ENCODE measurements at regions not wholly inside any gene's neighbourhood (a gene's known extent, or its start where the extent isn't known, plus 50 kb on each side); places are given as distances from the start of the nearest gene placed in this dataset.

- Histone ChIP-seq H3K4me1 (ENCODE audit: control insufficient read depth, insufficient read depth, low read depth, low read length) (no peaks in the 10 kb centered on the region), H3K18ac (ENCODE audit: low read depth in 1 of 2, low read length in 2 of 2) (no peak overlapping the region), H2AK5ac (ENCODE audit: low read length, severe bottlenecking) (no peak overlapping the region), H3K4ac (ENCODE audit: low read depth in 1 of 2, low read length in 2 of 2) (no peak overlapping the region), H3K4me2 (ENCODE audit: low read length, poor library complexity, severe bottlenecking) (no peak overlapping the region), H3K79me1 (replicated peaks; ENCODE audit: low read length, poor library complexity, severe bottlenecking) (no peaks in the 10 kb centered on the region), H2BK5ac (ENCODE audit: low read depth, low read length, poor library complexity, severe bottlenecking) (no peak overlapping the region), H3K23ac (ENCODE audit: low read length in 2 of 2) (no peak overlapping the region), H3K9ac (ENCODE audit: low read length) (no peak overlapping the region), H3K9me3 (ENCODE audit: control insufficient read depth, low read length) (no peaks in the 10 kb centered on the region), H3K27ac (ENCODE audit: low read length, poor library complexity, severe bottlenecking) (no peak overlapping the region), H3K4me3 (ENCODE audit: insufficient read depth in 1 of 2, low read depth in 1 of 2, low read length in 2 of 2) (no peak overlapping the region), H2BK12ac (ENCODE audit: low read length in 2 of 2) (no peak overlapping the region), H4K8ac (ENCODE audit: low read length) (no peak overlapping the region), H3K27me3 (ENCODE audit: control insufficient read depth in 1 of 2, insufficient read depth in 1 of 2, low read length in 2 of 2) (no peaks in the 10 kb centered on the region), H3K14ac (ENCODE audit: low read length in 2 of 2) (no peak overlapping the region), H3K36me3 (ENCODE audit: control insufficient read depth in 1 of 2, insufficient read depth in 2 of 2, low read depth in 1 of 2, low read length in 2 of 2) (no peaks in the 10 kb centered on the region), H2AFZ (ENCODE audit: low read depth, low read length) (no peak overlapping the region), H2BK120ac (ENCODE audit: low read depth, low read length) (no peak overlapping the region), H2BK15ac (ENCODE audit: low read depth, poor library complexity, severe bottlenecking) (no peak overlapping the region), H4K91ac (ENCODE audit: low read length) (no peak overlapping the region)
- WGBS: 67% methylated on average over 5 of the region's 5 CpGs
- DNase-seq: no peak
Observed at GRCh38 chr12:107447336-107447735, 238.3 kb upstream of the PWP1 start.

GRCh38 chr12:107448198-107448597 is 237.4 kb upstream of the PWP1 start:
- H2AK5ac ChIP-seq (ENCODE audit: low read length, severe bottlenecking): no peak overlapping the region
- H3K9ac ChIP-seq (ENCODE audit: low read length): no peak overlapping the region
- no peak for DNase-seq
- no peak overlapping the region for H3K23ac ChIP-seq (ENCODE audit: low read length in 2 of 2)
- H3K27me3 ChIP-seq (ENCODE audit: control insufficient read depth in 1 of 2, insufficient read depth in 1 of 2, low read length in 2 of 2): no peaks in the 10 kb centered on the region
- H2BK15ac ChIP-seq (ENCODE audit: low read depth, poor library complexity, severe bottlenecking): no peak overlapping the region
- no peak overlapping the region for H2BK12ac ChIP-seq (ENCODE audit: low read length in 2 of 2)
- H3K36me3 ChIP-seq (ENCODE audit: control insufficient read depth in 1 of 2, insufficient read depth in 2 of 2, low read depth in 1 of 2, low read length in 2 of 2): no peaks in the 10 kb centered on the region
- H3K18ac ChIP-seq (ENCODE audit: low read depth in 1 of 2, low read length in 2 of 2): no peak overlapping the region
- H3K27ac ChIP-seq (ENCODE audit: low read length, poor library complexity, severe bottlenecking): no peak overlapping the region
- H3K4ac ChIP-seq (ENCODE audit: low read depth in 1 of 2, low read length in 2 of 2): no peak overlapping the region
- H3K9me3 ChIP-seq (ENCODE audit: control insufficient read depth, low read length): no peaks in the 10 kb centered on the region
- no peak overlapping the region for H2AFZ ChIP-seq (ENCODE audit: low read depth, low read length)
- H3K4me3 ChIP-seq (ENCODE audit: insufficient read depth in 1 of 2, low read depth in 1 of 2, low read length in 2 of 2): no peak overlapping the region
- WGBS: 63% methylated on average over 1 of the region's 1 CpG
- no peak overlapping the region for H2BK120ac ChIP-seq (ENCODE audit: low read depth, low read length)
- no peaks in the 10 kb centered on the region for H3K4me1 ChIP-seq (ENCODE audit: control insufficient read depth, insufficient read depth, low read depth, low read length)
- H4K91ac ChIP-seq (ENCODE audit: low read length): no peak overlapping the region
- H3K4me2 ChIP-seq (ENCODE audit: low read length, poor library complexity, severe bottlenecking): no peak overlapping the region
- no peak overlapping the region for H4K8ac ChIP-seq (ENCODE audit: low read length)
- no peak overlapping the region for H3K14ac ChIP-seq (ENCODE audit: low read length in 2 of 2)
- no peaks in the 10 kb centered on the region for H3K79me1 ChIP-seq (replicated peaks; ENCODE audit: low read length, poor library complexity, severe bottlenecking)
- no peak overlapping the region for H2BK5ac ChIP-seq (ENCODE audit: low read depth, low read length, poor library complexity, severe bottlenecking)

GRCh38 chr12:107449891-107450290 is 235.7 kb upstream of the PWP1 start:
- H4K8ac ChIP-seq (ENCODE audit: low read length): no peak overlapping the region
- no peak for DNase-seq
- H3K4me3 ChIP-seq (ENCODE audit: insufficient read depth in 1 of 2, low read depth in 1 of 2, low read length in 2 of 2): no peak overlapping the region
- no peak overlapping the region for H2BK5ac ChIP-seq (ENCODE audit: low read depth, low read length, poor library complexity, severe bottlenecking)
- no peak overlapping the region for H3K4me2 ChIP-seq (ENCODE audit: low read length, poor library complexity, severe bottlenecking)
- H3K27me3 ChIP-seq (ENCODE audit: control insufficient read depth in 1 of 2, insufficient read depth in 1 of 2, low read length in 2 of 2): no peaks in the 10 kb centered on the region
- H3K14ac ChIP-seq (ENCODE audit: low read length in 2 of 2): no peak overlapping the region
- H3K4ac ChIP-seq (ENCODE audit: low read depth in 1 of 2, low read length in 2 of 2): no peak overlapping the region
- no peak overlapping the region for H3K18ac ChIP-seq (ENCODE audit: low read depth in 1 of 2, low read length in 2 of 2)
- H3K36me3 ChIP-seq (ENCODE audit: control insufficient read depth in 1 of 2, insufficient read depth in 2 of 2, low read depth in 1 of 2, low read length in 2 of 2): no peaks in the 10 kb centered on the region
- no peak overlapping the region for H2AFZ ChIP-seq (ENCODE audit: low read depth, low read length)
- no peak overlapping the region for H3K9ac ChIP-seq (ENCODE audit: low read length)
- H3K23ac ChIP-seq (ENCODE audit: low read length in 2 of 2): no peak overlapping the region
- no peak overlapping the region for H4K91ac ChIP-seq (ENCODE audit: low read length)
- no peak overlapping the region for H2AK5ac ChIP-seq (ENCODE audit: low read length, severe bottlenecking)
- no peaks in the 10 kb centered on the region for H3K79me1 ChIP-seq (replicated peaks; ENCODE audit: low read length, poor library complexity, severe bottlenecking)
- no peaks in the 10 kb centered on the region for H3K9me3 ChIP-seq (ENCODE audit: control insufficient read depth, low read length)
- no peak overlapping the region for H2BK120ac ChIP-seq (ENCODE audit: low read depth, low read length)
- WGBS: 60% methylated on average over 1 of the region's 1 CpG
- no peak overlapping the region for H3K27ac ChIP-seq (ENCODE audit: low read length, poor library complexity, severe bottlenecking)
- no peaks in the 10 kb centered on the region for H3K4me1 ChIP-seq (ENCODE audit: control insufficient read depth, insufficient read depth, low read depth, low read length)
- H2BK12ac ChIP-seq (ENCODE audit: low read length in 2 of 2): no peak overlapping the region
- no peak overlapping the region for H2BK15ac ChIP-seq (ENCODE audit: low read depth, poor library complexity, severe bottlenecking)

- Histone ChIP-seq H3K9ac (ENCODE audit: low read length) (no peak overlapping the region), H3K79me1 (replicated peaks; ENCODE audit: low read length, poor library complexity, severe bottlenecking) (no peaks in the 10 kb centered on the region), H3K4me3 (ENCODE audit: insufficient read depth in 1 of 2, low read depth in 1 of 2, low read length in 2 of 2) (no peak overlapping the region), H3K4me2 (ENCODE audit: low read length, poor library complexity, severe bottlenecking) (no peak overlapping the region), H3K36me3 (ENCODE audit: control insufficient read depth in 1 of 2, insufficient read depth in 2 of 2, low read depth in 1 of 2, low read length in 2 of 2) (no peaks in the 10 kb centered on the region), H3K4ac (ENCODE audit: low read depth in 1 of 2, low read length in 2 of 2) (no peak overlapping the region), H3K14ac (ENCODE audit: low read length in 2 of 2) (no peak overlapping the region), H4K8ac (ENCODE audit: low read length) (no peak overlapping the region), H3K23ac (ENCODE audit: low read length in 2 of 2) (no peak overlapping the region), H4K91ac (ENCODE audit: low read length) (no peak overlapping the region), H2AFZ (ENCODE audit: low read depth, low read length) (no peak overlapping the region), H2BK120ac (ENCODE audit: low read depth, low read length) (no peak overlapping the region), H3K27ac (ENCODE audit: low read length, poor library complexity, severe bottlenecking) (no peak overlapping the region), H3K27me3 (ENCODE audit: control insufficient read depth in 1 of 2, insufficient read depth in 1 of 2, low read length in 2 of 2) (no peaks in the 10 kb centered on the region), H3K18ac (ENCODE audit: low read depth in 1 of 2, low read length in 2 of 2) (no peak overlapping the region), H2BK15ac (ENCODE audit: low read depth, poor library complexity, severe bottlenecking) (no peak overlapping the region), H2AK5ac (ENCODE audit: low read length, severe bottlenecking) (no peak overlapping the region), H2BK5ac (ENCODE audit: low read depth, low read length, poor library complexity, severe bottlenecking) (no peak overlapping the region), H3K9me3 (ENCODE audit: control insufficient read depth, low read length) (no peaks in the 10 kb centered on the region), H2BK12ac (ENCODE audit: low read length in 2 of 2) (no peak overlapping the region), H3K4me1 (ENCODE audit: control insufficient read depth, insufficient read depth, low read depth, low read length) (no peaks in the 10 kb centered on the region)
- WGBS: 68% methylated on average over 2 of the region's 3 CpGs
- no peak for DNase-seq
Observed at GRCh38 chr12:107450541-107450940, 235.1 kb upstream of the PWP1 start.

All from mesenchymal stem cell (in vitro differentiated cells and primary cell).